ENCODE measurements at regions not wholly inside any gene's neighbourhood (a gene's known extent, or its start where the extent isn't known, plus 50 kb on each side); places are given as distances from the start of the nearest gene placed in this dataset.

- TF ChIP-seq CTCF (conservative IDR thresholded peaks at IDR 0.05; ENCODE audit: low read depth, low read length): no peak
- TF ChIP-seq EZH2 (IDR thresholded peaks at IDR 0.05; ENCODE audit: borderline replicate concordance, low read depth, low read length, poor library complexity, severe bottlenecking): no peak
Observed at GRCh38 chr7:12990440-12990839, 303.0 kb downstream of the ARL4A start.
